Spinal cord (tissue), 9 donors: ENCODE measurements at regions not wholly inside any gene's neighbourhood (a gene's known extent, or its start where the extent isn't known, plus 50 kb on each side); places are given as distances from the start of the nearest gene placed in this dataset.

Experiments used
- DNase-seq, 6 donors: peaks; one replicate each; pipeline versions ENCODE4 v3.0.0 to v3.0.0-alpha.2; 2013 to 2015; ENCODE audit warnings: low spot score in 6 of 6, low read depth in 4 of 6
- H3K27ac ChIP-seq: one replicate; pipeline ENCODE4 v1.5.1; 2013; ENCODE audit warnings: low read depth, low read length, control low read depth
- H3K27me3 ChIP-seq: one replicate; pipeline ENCODE4 v1.6.1; 2013; ENCODE audit warnings: low read length; ENCODE audit not compliant: control insufficient read depth, insufficient read depth
- H3K36me3 ChIP-seq: one replicate; pipeline ENCODE4 v1.6.1; 2013; ENCODE audit warnings: low read length; ENCODE audit not compliant: control insufficient read depth, insufficient read depth
- H3K4me1 ChIP-seq: one replicate; pipeline ENCODE4 v1.6.1; 2013; ENCODE audit warnings: low read length; ENCODE audit not compliant: control insufficient read depth, insufficient read depth
- H3K4me3 ChIP-seq: one replicate; pipeline ENCODE4 v1.5.1; 2013; ENCODE audit warnings: low read depth, low read length, control low read depth
- H3K9me3 ChIP-seq: one replicate; pipeline ENCODE4 v1.6.1; 2013; ENCODE audit warnings: low read length; ENCODE audit not compliant: control insufficient read depth, insufficient read depth
- WGBS: methylation state at CpG from one replicate; pipeline ENCODE4 v1.1.5; 2013; ENCODE audit warnings: missing lambda C conversion rate; ENCODE audit not compliant: insufficient coverage; 5-methylcytosine and 5-hydroxymethylcytosine counted together
- donor health status: healthy.

DNA sequence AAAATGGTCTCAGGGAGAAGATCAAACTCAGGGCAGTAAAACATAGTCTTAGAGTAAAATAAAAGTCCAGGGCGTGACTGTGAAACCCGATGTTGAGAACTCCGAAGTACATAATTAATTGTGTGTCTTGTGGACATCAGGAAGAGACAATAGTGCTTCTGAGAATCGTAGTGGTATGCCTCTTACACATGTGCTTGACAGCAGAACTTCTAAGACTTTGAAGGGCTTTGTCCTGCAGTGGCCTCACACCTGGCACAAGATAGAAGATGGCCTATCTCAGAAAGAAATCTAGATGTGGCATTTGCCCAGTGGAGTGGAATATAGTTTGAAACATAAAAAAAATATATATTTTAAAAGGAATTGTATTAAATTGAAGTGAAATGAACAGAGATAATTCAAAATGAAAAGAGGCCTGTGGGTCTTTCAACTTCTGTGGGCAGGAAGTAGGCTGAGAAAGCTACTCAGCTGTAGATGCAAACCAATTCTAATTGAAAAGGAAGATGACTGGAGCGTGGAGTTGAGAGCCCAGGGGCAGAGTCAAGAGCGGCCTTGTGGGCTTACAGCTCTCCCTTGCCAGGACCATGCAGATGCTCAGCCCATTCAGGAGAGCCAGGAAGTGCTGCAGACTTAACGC, 468.4 kb downstream of the KDM4C start:
- DNase-seq, result no peak
- H3K4me1 ChIP-seq, result no peaks in the 10 kb centered on the region
- H3K36me3 ChIP-seq, result no peaks in the 10 kb centered on the region
- no peak overlapping the region for H3K27ac ChIP-seq
- H3K27me3 ChIP-seq, result no peaks in the 10 kb centered on the region
- H3K4me3 ChIP-seq, result no peak overlapping the region
- no peaks in the 10 kb centered on the region for H3K9me3 ChIP-seq
- WGBS, result 71% methylated on average over 7 of the region's 7 CpGs
